ENCODE measurements at regions not wholly inside any gene's neighbourhood (a gene's known extent, or its start where the extent isn't known, plus 50 kb on each side); places are given as distances from the start of the nearest gene placed in this dataset.

DNA sequence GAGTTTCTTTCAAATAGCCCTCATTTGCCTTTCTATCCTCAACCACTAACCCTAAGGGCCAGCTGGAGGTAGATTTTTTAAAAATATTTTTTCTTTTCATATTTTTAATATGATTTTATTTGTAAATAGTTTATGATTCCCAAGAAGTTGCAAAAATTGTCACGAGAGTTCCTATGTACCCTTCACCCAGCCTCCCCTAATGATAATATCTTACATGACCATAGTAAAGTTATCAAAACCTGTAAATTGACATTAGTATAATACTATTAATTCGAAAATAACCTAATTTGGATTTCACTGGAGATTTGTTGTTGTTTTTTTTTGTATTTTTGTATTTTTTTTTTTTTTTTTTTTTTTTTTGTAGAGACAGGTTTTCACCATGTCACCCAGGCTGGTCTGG is 495.5 kb downstream of the MIAT start:
- ChIA-PET CTCF (interaction anchor here (0.6 kb wide), 1 partner anchor 18 kb away, joined by 3 read pairs; no protein-coding TSS in a partner anchor), POLR2A (no interaction called here)
- H3K36me3 Mint-ChIP-seq (ENCODE audit: insufficient read depth, unreplicated experiment), result no peaks in the 10 kb centered on the region
- peaks cover 15% of the 10 kb centered on the region for H3K4me1 Mint-ChIP-seq (ENCODE audit: insufficient read depth, unreplicated experiment)
- H3K27ac Mint-ChIP-seq (ENCODE audit: low read depth, unreplicated experiment), result no peak overlapping the region
- no peak for DNase-seq (ENCODE audit: unreplicated experiment)
- intact Hi-C loops (cut with micrococcal nuclease), result no loop called here
- H3K27me3 Mint-ChIP-seq (ENCODE audit: insufficient read depth, unreplicated experiment), result peaks cover under 1% of the 10 kb centered on the region
- no peak for TF ChIP-seq CTCF (IDR thresholded peaks at IDR 0.05; ENCODE audit: unreplicated experiment)
- BruUV-seq (replicated peaks), result no TSS peak
- no peaks in the 10 kb centered on the region for H3K9me3 Mint-ChIP-seq (ENCODE audit: unreplicated experiment)
- H3K4me3 Mint-ChIP-seq (ENCODE audit: unreplicated experiment), result no peak overlapping the region

DNA sequence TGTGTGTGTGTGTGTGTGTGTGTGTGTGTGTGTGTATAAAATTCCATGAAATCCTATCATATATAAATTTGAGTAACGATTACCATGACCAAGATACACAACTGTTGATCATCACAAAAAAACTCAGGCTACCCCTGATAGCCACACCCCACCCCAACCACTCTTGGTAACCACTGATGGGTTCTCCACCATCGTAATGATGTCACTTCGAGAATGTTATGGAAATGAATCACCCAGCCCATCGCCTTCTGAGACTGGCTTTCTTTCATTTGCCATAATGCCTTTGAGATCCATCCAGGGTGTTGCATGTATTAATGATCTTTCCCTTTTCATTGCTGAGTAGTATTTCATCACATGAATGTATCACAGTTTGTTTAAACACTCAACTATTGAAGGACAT is 496.0 kb downstream of the MIAT start:
- no peaks in the 10 kb centered on the region for H3K36me3 Mint-ChIP-seq (ENCODE audit: insufficient read depth, unreplicated experiment)
- H3K27ac Mint-ChIP-seq (ENCODE audit: low read depth, unreplicated experiment), result no peak overlapping the region
- no peak for DNase-seq (ENCODE audit: unreplicated experiment)
- TF ChIP-seq CTCF (IDR thresholded peaks at IDR 0.05; ENCODE audit: unreplicated experiment), result no peak
- intact Hi-C loops (cut with micrococcal nuclease), result no loop called here
- no peaks in the 10 kb centered on the region for H3K9me3 Mint-ChIP-seq (ENCODE audit: unreplicated experiment)
- H3K4me1 Mint-ChIP-seq (ENCODE audit: insufficient read depth, unreplicated experiment), result peaks cover 15% of the 10 kb centered on the region
- ChIA-PET POLR2A (no interaction called here), CTCF (no interaction called here)
- no TSS peak for BruUV-seq (replicated peaks)
- peaks cover 6% of the 10 kb centered on the region for H3K27me3 Mint-ChIP-seq (ENCODE audit: insufficient read depth, unreplicated experiment)
- H3K4me3 Mint-ChIP-seq (ENCODE audit: unreplicated experiment), result no peak overlapping the region

DNA sequence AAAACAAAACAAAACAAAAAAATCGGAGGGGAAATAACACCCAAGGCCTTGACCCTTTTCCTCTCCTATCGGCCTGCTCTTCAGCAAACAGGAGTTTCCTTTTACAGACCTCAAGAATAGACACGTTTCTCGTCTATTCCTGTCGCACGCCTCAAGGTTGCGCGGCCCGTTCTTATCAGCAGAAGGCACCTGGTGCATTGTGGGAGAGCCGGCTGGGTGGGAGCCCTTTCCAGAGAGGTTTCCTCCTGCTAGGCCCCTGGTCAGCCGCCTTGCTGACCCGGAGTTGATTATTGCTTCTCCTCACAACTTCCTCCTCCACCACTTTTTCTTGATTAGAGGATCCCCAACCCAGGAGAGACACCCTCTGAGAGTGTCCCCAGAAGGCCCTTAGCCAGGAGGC is 497.3 kb downstream of the MIAT start:
- TF ChIP-seq CTCF (IDR thresholded peaks at IDR 0.05; ENCODE audit: unreplicated experiment), result no peak
- peaks cover 15% of the 10 kb centered on the region for H3K4me1 Mint-ChIP-seq (ENCODE audit: insufficient read depth, unreplicated experiment)
- ChIA-PET CTCF (no interaction called here), POLR2A (no interaction called here)
- H3K36me3 Mint-ChIP-seq (ENCODE audit: insufficient read depth, unreplicated experiment), result no peaks in the 10 kb centered on the region
- no peak overlapping the region for H3K4me3 Mint-ChIP-seq (ENCODE audit: unreplicated experiment)
- H3K9me3 Mint-ChIP-seq (ENCODE audit: unreplicated experiment), result no peaks in the 10 kb centered on the region
- intact Hi-C loops (cut with micrococcal nuclease), result no loop called here
- BruUV-seq (replicated peaks), result no TSS peak
- peaks cover 11% of the 10 kb centered on the region for H3K27me3 Mint-ChIP-seq (ENCODE audit: insufficient read depth, unreplicated experiment)
- DNase-seq (ENCODE audit: unreplicated experiment), result no peak
- H3K27ac Mint-ChIP-seq (ENCODE audit: low read depth, unreplicated experiment), result no peak overlapping the region

GRCh38 chr22:27156821-27157489 is 499.6 kb downstream of the MIAT start:
- intact Hi-C loops (cut with micrococcal nuclease), result no loop called here

More at GRCh38 chr22:27156821-27157489, 499.6 kb downstream of the MIAT start:
- H3K27ac Mint-ChIP-seq (ENCODE audit: low read depth, unreplicated experiment), result no peak overlapping the region
- no peak for TF ChIP-seq CTCF (IDR thresholded peaks at IDR 0.05; ENCODE audit: unreplicated experiment)
- H3K36me3 Mint-ChIP-seq (ENCODE audit: insufficient read depth, unreplicated experiment), result no peaks in the 10 kb centered on the region
- no TSS peak for BruUV-seq (replicated peaks)
- CTCF ChIA-PET, result no interaction called here
- no peak overlapping the region for H3K4me3 Mint-ChIP-seq (ENCODE audit: unreplicated experiment)
- no peak for DNase-seq (ENCODE audit: unreplicated experiment)
- H3K4me1 Mint-ChIP-seq (ENCODE audit: insufficient read depth, unreplicated experiment), result peaks cover under 1% of the 10 kb centered on the region
- no peaks in the 10 kb centered on the region for H3K9me3 Mint-ChIP-seq (ENCODE audit: unreplicated experiment)
- POLR2A ChIA-PET, result no interaction called here
- H3K27me3 Mint-ChIP-seq (ENCODE audit: insufficient read depth, unreplicated experiment), result peaks cover 33% of the 10 kb centered on the region
